GM19324 (cell line): ENCODE measurements at regions not wholly inside any gene's neighbourhood (a gene's known extent, or its start where the extent isn't known, plus 50 kb on each side); places are given as distances from the start of the nearest gene placed in this dataset.

Experiments used
- ATAC-seq: cut with Tn5 transposase; IDR thresholded peaks from one replicate; pipeline ENCODE4 v1.9.1; 2021; ENCODE audit warnings: mild to moderate bottlenecking, moderate library complexity; ENCODE audit not compliant: unreplicated experiment, low FRiP score

DNA sequence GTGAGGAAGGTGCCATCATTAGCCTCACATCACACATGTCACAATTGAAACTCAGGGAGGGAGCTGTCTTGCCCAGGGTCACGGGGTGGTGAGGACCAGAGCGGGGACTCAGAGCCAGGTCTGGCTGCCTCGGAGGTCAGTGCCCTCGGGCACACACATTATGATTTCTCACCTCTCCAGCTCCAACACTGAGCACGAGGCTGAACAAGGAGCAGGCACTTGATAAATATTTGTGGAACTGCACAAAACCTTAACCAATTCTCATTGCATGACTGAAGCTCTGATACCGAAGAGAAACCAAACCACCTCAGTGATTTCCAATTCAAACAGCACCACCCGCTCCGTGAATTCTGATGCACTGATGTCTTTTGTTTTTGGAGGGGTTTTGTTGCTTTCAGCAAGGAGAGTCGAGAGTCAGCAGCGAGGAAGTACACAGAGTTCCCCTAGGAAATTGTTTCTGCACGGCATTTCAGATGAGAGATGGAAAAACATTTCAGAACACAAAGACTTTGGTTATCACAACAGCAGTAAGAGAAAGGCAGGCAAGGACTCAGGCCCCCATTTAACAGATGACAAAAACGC, 55.3 kb upstream of the ZMIZ1 start:
- ATAC-seq, result no peak

- no peak for ATAC-seq
These were observed 54.0 kb upstream of the ZMIZ1 start for GRCh38 chr10:79014796-79015195.

DNA sequence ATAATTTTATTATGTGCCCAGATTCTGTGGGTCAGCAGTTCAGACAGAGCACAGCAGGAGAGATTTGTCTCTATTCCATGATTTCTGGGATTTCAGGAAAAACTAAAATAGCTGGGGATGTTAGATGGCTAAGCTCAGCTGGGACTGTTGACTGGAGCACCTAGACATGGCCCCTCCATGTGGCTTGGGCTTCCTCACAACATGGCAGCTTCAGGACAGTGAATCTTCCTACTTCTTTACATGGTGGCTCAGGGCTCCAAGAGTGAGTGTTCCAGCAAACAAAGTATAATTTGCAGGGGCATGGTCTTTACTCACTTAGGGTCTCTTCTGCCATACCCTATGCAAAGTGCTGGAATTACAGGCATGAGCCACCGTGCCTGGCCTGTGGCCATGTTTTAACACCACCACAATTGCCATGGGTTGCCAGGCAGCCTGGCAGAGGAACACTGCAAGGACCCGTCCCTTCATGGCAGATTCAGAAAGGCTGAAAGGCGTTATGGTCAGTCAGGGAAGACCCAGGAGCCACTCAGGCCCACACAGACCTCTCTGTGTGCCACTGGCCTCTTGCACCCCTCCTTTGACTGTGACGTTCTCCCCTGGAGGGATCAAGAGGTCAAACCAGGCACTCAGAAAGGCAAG, 50.8 kb upstream of the ZMIZ1 start:
- no peak for ATAC-seq

DNA sequence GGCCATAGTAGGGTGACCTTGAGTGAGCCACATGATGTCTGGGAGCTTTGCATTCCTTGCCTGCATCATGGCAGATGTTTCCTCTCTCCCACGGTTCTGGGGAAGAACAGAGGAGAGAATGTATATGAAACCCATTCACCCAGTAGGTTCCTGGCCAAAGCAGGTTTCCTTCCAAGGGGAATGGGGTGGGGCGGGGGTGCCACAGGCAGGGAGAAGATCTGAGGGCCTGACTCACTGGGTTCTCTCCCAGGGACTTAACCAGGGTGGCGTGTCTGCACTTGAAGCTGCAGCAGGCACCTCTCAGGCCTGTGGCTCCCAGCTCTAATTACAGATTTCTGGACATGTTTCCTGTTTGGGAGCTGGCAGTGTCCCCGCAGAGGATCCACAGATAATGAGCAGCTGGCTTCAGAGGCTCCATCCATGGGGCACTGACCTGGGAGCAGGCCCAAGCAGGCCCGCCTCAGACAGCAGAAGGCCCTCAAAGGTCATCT, 50.2 kb upstream of the ZMIZ1 start:
- no peak for ATAC-seq
